ENCODE measurements at regions not wholly inside any gene's neighbourhood (a gene's known extent, or its start where the extent isn't known, plus 50 kb on each side); places are given as distances from the start of the nearest gene placed in this dataset.

- Histone ChIP-seq H3K27me3 (no peaks in the 10 kb centered on the region), H3K36me3 (ENCODE audit: low read depth, missing control alignments) (no peaks in the 10 kb centered on the region), H3K9me3 (no peaks in the 10 kb centered on the region), H3K4me1 (no peaks in the 10 kb centered on the region), H3K4me3 (no peak overlapping the region), H3K27ac (no peak overlapping the region)
- TF ChIP-seq CTCF (IDR thresholded peaks at IDR 0.05) (no peak), POLR2A (IDR thresholded peaks at IDR 0.05) (no peak)
- intact Hi-C loops (cut with DNase I; ENCODE audit: low total_unique reads), result no loop called here
- 97 to 98% methylated on average over 1 of the region's 1 CpG for WGBS, 2 donors
- DNase-seq, result no peak
Observed at GRCh38 chr5:91224456-91224855, 158.7 kb downstream of the ARRDC3 start.

GRCh38 chr5:91223886-91224285 is 159.2 kb downstream of the ARRDC3 start:
- 75 to 82% methylated on average over 1 of the region's 1 CpG for WGBS, 2 donors
- TF ChIP-seq CTCF (IDR thresholded peaks at IDR 0.05) (no peak), POLR2A (IDR thresholded peaks at IDR 0.05) (no peak)
- Histone ChIP-seq H3K4me1 (no peaks in the 10 kb centered on the region), H3K27me3 (no peaks in the 10 kb centered on the region), H3K4me3 (no peak overlapping the region), H3K36me3 (ENCODE audit: low read depth, missing control alignments) (no peaks in the 10 kb centered on the region), H3K27ac (no peak overlapping the region), H3K9me3 (no peaks in the 10 kb centered on the region)
- no peak for DNase-seq
- intact Hi-C loops (cut with DNase I; ENCODE audit: low total_unique reads), result no loop called here

- WGBS, 2 donors, result 84 to 94% methylated on average over 5 of the region's 5 CpGs
- TF ChIP-seq CTCF (IDR thresholded peaks at IDR 0.05), result no peak
- no peak for TF ChIP-seq POLR2A (IDR thresholded peaks at IDR 0.05)
- intact Hi-C loops (cut with DNase I; ENCODE audit: low total_unique reads), result no loop called here
Observed at GRCh38 chr5:91222482-91222881, 160.6 kb downstream of the ARRDC3 start.

GRCh38 chr5:91221917-91222316 is 161.2 kb downstream of the ARRDC3 start:
- no peaks in the 10 kb centered on the region for H3K36me3 ChIP-seq (ENCODE audit: low read depth, missing control alignments)
- H3K9me3 ChIP-seq, result no peaks in the 10 kb centered on the region
- WGBS, 2 donors, result 93 to 100% methylated on average over 1 of the region's 1 CpG
- no peak overlapping the region for H3K4me3 ChIP-seq
- H3K27ac ChIP-seq, result no peak overlapping the region
- no peak for TF ChIP-seq CTCF (IDR thresholded peaks at IDR 0.05)
- TF ChIP-seq POLR2A (IDR thresholded peaks at IDR 0.05), result no peak
- H3K27me3 ChIP-seq, result no peaks in the 10 kb centered on the region
- DNase-seq, result no peak
- no peaks in the 10 kb centered on the region for H3K4me1 ChIP-seq
- intact Hi-C loops (cut with DNase I; ENCODE audit: low total_unique reads), result no loop called here

More at GRCh38 chr5:91222482-91222881, 160.6 kb downstream of the ARRDC3 start:
- Histone ChIP-seq H3K36me3 (ENCODE audit: low read depth, missing control alignments) (no peaks in the 10 kb centered on the region), H3K4me1 (no peaks in the 10 kb centered on the region), H3K4me3 (no peak overlapping the region), H3K27me3 (no peaks in the 10 kb centered on the region), H3K27ac (no peak overlapping the region), H3K9me3 (no peaks in the 10 kb centered on the region)
- no peak for DNase-seq

- TF ChIP-seq POLR2A (IDR thresholded peaks at IDR 0.05), result no peak
- peak in 1 of 3 experiments; percentile 8 for TF ChIP-seq CTCF (IDR thresholded peaks at IDR 0.05)
- H3K36me3 ChIP-seq (ENCODE audit: low read depth, missing control alignments), result no peaks in the 10 kb centered on the region
- no peaks in the 10 kb centered on the region for H3K4me1 ChIP-seq
- peak; percentile 53 for DNase-seq
- intact Hi-C loops (cut with DNase I; ENCODE audit: low total_unique reads), result no loop called here
- H3K27ac ChIP-seq, result no peak overlapping the region
- no peaks in the 10 kb centered on the region for H3K9me3 ChIP-seq
- H3K4me3 ChIP-seq, result no peak overlapping the region
- WGBS, 2 donors, result 90 to 93% methylated on average over 3 of the region's 3 CpGs
- H3K27me3 ChIP-seq, result no peaks in the 10 kb centered on the region
Observed at GRCh38 chr5:91219803-91220371, 163.2 kb downstream of the ARRDC3 start.
